ENCODE measurements at regions not wholly inside any gene's neighbourhood (a gene's known extent, or its start where the extent isn't known, plus 50 kb on each side); places are given as distances from the start of the nearest gene placed in this dataset.

GRCh38 chr13:32882691-32883090 is 133.5 kb upstream of the KL start:
- Histone ChIP-seq H3K9me3 (ENCODE audit: low read depth) (no peaks in the 10 kb centered on the region), H3K27ac (no peak overlapping the region)
- no peak for TF ChIP-seq CTCF (IDR thresholded peaks at IDR 0.05; ENCODE audit: low read depth, low read length)

GRCh38 chr13:32883474-32883873 is 132.7 kb upstream of the KL start:
- Histone ChIP-seq H3K36me3 (no peaks in the 10 kb centered on the region), H3K27ac (no peak overlapping the region), H3K4me1 (ENCODE audit: low read depth) (no peaks in the 10 kb centered on the region), H3K9me3 (ENCODE audit: low read depth) (no peaks in the 10 kb centered on the region), H3K27me3 (no peaks in the 10 kb centered on the region), H3K4me3 (no peak overlapping the region)
- no peak for TF ChIP-seq CTCF (IDR thresholded peaks at IDR 0.05; ENCODE audit: low read depth, low read length)
- DNase-seq (ENCODE audit: low read depth in 1 of 2, low spot score in 1 of 2), result peak in 1 of 2 donors; percentile 62

More at GRCh38 chr13:32882691-32883090, 133.5 kb upstream of the KL start:
- H3K4me1 ChIP-seq (ENCODE audit: low read depth), result no peaks in the 10 kb centered on the region
- H3K27me3 ChIP-seq, result no peaks in the 10 kb centered on the region
- no peak for DNase-seq (ENCODE audit: low read depth in 1 of 2, low spot score in 1 of 2)
- no peaks in the 10 kb centered on the region for H3K36me3 ChIP-seq
- H3K4me3 ChIP-seq, result no peak overlapping the region

DNA sequence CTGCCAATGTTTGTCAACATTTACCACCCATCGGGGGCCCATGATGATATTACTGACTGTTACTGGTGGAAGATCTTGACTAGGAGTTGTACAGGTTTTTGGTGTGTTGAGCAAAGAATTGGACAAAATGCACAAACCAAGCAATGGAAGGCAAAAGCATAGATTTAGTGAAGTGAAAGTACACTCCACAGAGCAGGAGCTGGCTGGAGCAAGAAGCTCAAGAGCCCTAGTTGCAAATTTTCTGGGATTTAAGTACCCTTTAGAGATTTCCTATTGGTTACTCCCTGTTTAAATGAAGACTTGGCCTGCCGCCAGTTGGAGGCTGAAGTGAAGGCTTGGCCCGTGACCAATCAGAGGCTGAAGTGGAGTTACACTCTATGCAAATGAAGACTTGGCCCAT is 128.6 kb upstream of the KL start:
- Histone ChIP-seq H3K9me3 (ENCODE audit: low read depth) (no peaks in the 10 kb centered on the region), H3K4me1 (ENCODE audit: low read depth) (no peaks in the 10 kb centered on the region), H3K36me3 (no peaks in the 10 kb centered on the region), H3K27me3 (no peaks in the 10 kb centered on the region), H3K27ac (no peak overlapping the region), H3K4me3 (no peak overlapping the region)
- no peak for TF ChIP-seq CTCF (IDR thresholded peaks at IDR 0.05; ENCODE audit: low read depth, low read length)
- no peak for DNase-seq (ENCODE audit: low read depth in 1 of 2, low spot score in 1 of 2)

DNA sequence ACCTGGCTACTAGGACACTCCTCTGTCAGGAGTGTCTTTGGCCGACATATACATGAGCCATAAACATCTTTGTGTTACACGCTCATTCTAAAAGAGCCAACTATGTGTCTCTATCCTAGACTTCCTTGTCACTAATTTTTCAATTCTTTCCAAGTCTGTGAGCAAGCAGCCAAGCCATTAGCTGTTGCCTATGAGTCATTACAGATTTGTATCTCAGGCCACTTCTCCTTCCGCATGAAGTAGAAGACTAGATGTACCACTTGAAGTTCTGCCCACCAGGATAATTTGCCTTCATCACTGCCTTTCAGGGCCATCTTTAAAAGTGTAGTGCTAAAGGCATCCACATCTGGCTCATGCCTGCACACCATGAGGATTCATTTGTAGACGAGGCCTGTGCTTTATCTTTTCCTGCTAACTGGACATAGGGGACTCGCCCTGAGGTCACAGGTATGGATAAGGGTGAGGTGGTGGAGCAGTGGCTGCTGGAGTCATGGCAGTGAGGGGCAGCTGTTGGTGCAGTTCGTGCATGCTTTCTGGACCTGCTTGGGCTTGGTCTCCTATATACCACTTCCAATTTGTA is 126.1 kb upstream of the KL start:
- Histone ChIP-seq H3K4me1 (ENCODE audit: low read depth) (no peaks in the 10 kb centered on the region), H3K4me3 (no peak overlapping the region), H3K27me3 (no peaks in the 10 kb centered on the region), H3K27ac (no peak overlapping the region), H3K9me3 (ENCODE audit: low read depth) (no peaks in the 10 kb centered on the region), H3K36me3 (no peaks in the 10 kb centered on the region)
- no peak for TF ChIP-seq CTCF (IDR thresholded peaks at IDR 0.05; ENCODE audit: low read depth, low read length)
- DNase-seq (ENCODE audit: low read depth in 1 of 2, low spot score in 1 of 2), result no peak

DNA sequence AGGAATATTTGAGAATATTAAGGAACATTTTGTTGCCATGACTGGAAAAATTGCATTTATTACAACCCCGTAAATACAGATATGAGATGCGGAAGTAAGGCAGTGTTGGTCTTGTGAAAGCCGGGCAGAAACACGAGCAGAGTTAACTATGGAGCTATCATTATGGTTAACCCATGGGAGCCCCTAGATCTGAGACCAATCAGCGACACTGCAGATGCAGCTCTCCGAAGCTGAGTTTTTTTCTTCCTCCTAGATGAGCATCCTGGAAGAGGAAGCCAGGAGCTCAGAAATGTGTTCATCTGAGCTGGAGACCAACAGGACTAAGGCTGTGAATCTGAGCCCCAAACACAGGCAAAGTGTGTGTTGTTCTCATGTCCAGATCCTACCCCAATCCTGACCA is 123.0 kb upstream of the KL start:
- Histone ChIP-seq H3K9me3 (ENCODE audit: low read depth) (no peaks in the 10 kb centered on the region), H3K27me3 (peaks cover 3% of the 10 kb centered on the region), H3K36me3 (no peaks in the 10 kb centered on the region), H3K4me1 (ENCODE audit: low read depth) (no peaks in the 10 kb centered on the region), H3K27ac (no peak overlapping the region), H3K4me3 (no peak overlapping the region)
- no peak for DNase-seq (ENCODE audit: low read depth in 1 of 2, low spot score in 1 of 2)
- TF ChIP-seq CTCF (IDR thresholded peaks at IDR 0.05; ENCODE audit: low read depth, low read length), result no peak

All from cardiac muscle cell (in vitro differentiated cells and primary cell).